IMR-90 (cell line): ENCODE measurements at regions not wholly inside any gene's neighbourhood (a gene's known extent, or its start where the extent isn't known, plus 50 kb on each side); places are given as distances from the start of the nearest gene placed in this dataset.

Source experiments
- ATAC-seq: fragments of 200-7000 bp; cut with Tn5 transposase; 2 replicates; pipeline ENCODE4 v1.9.1; 2020; ENCODE audit warnings: low read depth, mild to moderate bottlenecking, moderate library complexity
- BruUV-seq: library from RNA; stranded (reverse); fragments of 400-500 nt; replicated peaks from 2 replicates; lab custom pipeline; 2021; lab: Mats Ljungman, UMichigan
- CTCF ChIA-PET: fragments of 300-600 bp; formaldehyde crosslinking; extraction: SDS; loops from one replicate; lab custom pipeline; 2021; ENCODE audit warnings: antibody characterized with exemption; lab: Yijun Ruan, JAX
- POLR2A ChIA-PET: fragments of 300-600 bp; sonication (Branson Sonifier 250); formaldehyde crosslinking; loops from one replicate; lab custom pipeline; 2022; ENCODE audit warnings: antibody characterized with exemption; ENCODE audit not compliant: unreplicated experiment; lab: Charles Lee
- DNase-seq: peaks from one replicate; pipeline ENCODE4 v3.0.0; 2013
- H2AFZ ChIP-seq: replicated peaks from 2 replicates; pipeline ENCODE3; 2013; ENCODE audit warnings: low read length, mild to moderate bottlenecking; ENCODE audit not compliant: poor library complexity
- H2AK5ac ChIP-seq: 2 replicates; pipeline ENCODE4 v1.6.1; 2013; ENCODE audit warnings: low read depth, low read length, inconsistent platforms
- H2AK9ac ChIP-seq: replicated peaks from 2 replicates; pipeline ENCODE3; 2013; ENCODE audit warnings: mild to moderate bottlenecking, low read depth, low read length, moderate library complexity; ENCODE audit not compliant: poor library complexity
- H2BK120ac ChIP-seq: 2 replicates; pipeline ENCODE4 v1.6.1; 2013; ENCODE audit warnings: low read depth, low read length, inconsistent platforms
- H2BK15ac ChIP-seq: 3 replicates; pipeline ENCODE4 v1.6.1; 2013; ENCODE audit warnings: low read depth, low read length, inconsistent platforms
- H2BK20ac ChIP-seq: 2 replicates; pipeline ENCODE4 v1.6.1; 2013; ENCODE audit warnings: low read depth, mild to moderate bottlenecking, inconsistent platforms, low read length, moderate library complexity
- H2BK5ac ChIP-seq: 2 replicates; pipeline ENCODE4 v1.6.1; 2013; ENCODE audit warnings: mild to moderate bottlenecking, low read depth, low read length, inconsistent platforms; ENCODE audit not compliant: poor library complexity, severe bottlenecking
- H3K14ac ChIP-seq: replicated peaks from 2 replicates; pipeline ENCODE4 v1.6.1; 2013; ENCODE audit warnings: low read depth, low read length, inconsistent platforms
- H3K18ac ChIP-seq: 2 replicates; pipeline ENCODE4 v1.6.1; 2013; ENCODE audit warnings: low read depth, low read length, control low read depth
- H3K23ac ChIP-seq: 2 replicates; pipeline ENCODE4 v1.6.1; 2013; ENCODE audit warnings: low read depth, low read length, inconsistent platforms
- H3K27ac ChIP-seq: 2 replicates; pipeline ENCODE4 v1.5.1; 2013; ENCODE audit warnings: mild to moderate bottlenecking, control low read depth, low read length; ENCODE audit not compliant: insufficient read depth
- H3K27me3 ChIP-seq: 2 replicates; pipeline ENCODE4 v1.6.1; 2013; ENCODE audit warnings: low read length; ENCODE audit not compliant: control insufficient read depth, insufficient read depth
- H3K36me3 ChIP-seq: 2 replicates; pipeline ENCODE4 v1.6.1; 2013; ENCODE audit warnings: low read length, mixed read lengths; ENCODE audit not compliant: control insufficient read depth, insufficient read depth
- H3K4ac ChIP-seq: 2 replicates; pipeline ENCODE4 v1.6.1; 2013; ENCODE audit warnings: low read depth, low read length, inconsistent platforms
- H3K4me1 ChIP-seq: 2 replicates; pipeline ENCODE4 v1.6.1; 2013; ENCODE audit warnings: low read length, mixed read lengths; ENCODE audit not compliant: control insufficient read depth, insufficient read depth
- H3K4me2 ChIP-seq: 2 replicates; pipeline ENCODE4 v1.6.1; 2013; ENCODE audit warnings: low read depth, mild to moderate bottlenecking, control low read depth, low read length, moderate library complexity
- H3K4me3 ChIP-seq: 2 replicates; pipeline ENCODE4 v1.5.1; 2013; ENCODE audit warnings: low read depth, mild to moderate bottlenecking, control low read depth, low read length, moderate library complexity; ENCODE audit not compliant: insufficient read depth
- H3K56ac ChIP-seq: 2 replicates; pipeline ENCODE4 v1.6.1; 2013; ENCODE audit warnings: low read length, inconsistent platforms; ENCODE audit not compliant: insufficient read depth; ENCODE audit errors: extremely low read depth
- H3K79me1 ChIP-seq, 2 experiments: 2 replicates each; pipeline ENCODE4 v1.6.1; 2013; ENCODE audit warnings: low read length in 2 of 2, inconsistent platforms in 1 of 2, low read depth in 1 of 2
- H3K9ac ChIP-seq: 2 replicates; pipeline ENCODE4 v1.6.1; 2013; ENCODE audit warnings: low read depth, low read length, control low read depth
- H3K9me1 ChIP-seq: 2 replicates; pipeline ENCODE4 v1.6.1; 2013; ENCODE audit warnings: low read length, inconsistent platforms; ENCODE audit not compliant: insufficient read depth
- H3K9me3 ChIP-seq: 2 replicates; pipeline ENCODE4 v1.6.1; 2013; ENCODE audit warnings: low read length; ENCODE audit not compliant: control insufficient read depth, insufficient read depth
- H4K20me1 ChIP-seq: 2 replicates; pipeline ENCODE4 v1.6.1; 2013; ENCODE audit warnings: low read length, inconsistent platforms; ENCODE audit not compliant: insufficient read depth
- H4K5ac ChIP-seq: 2 replicates; pipeline ENCODE4 v1.6.1; 2013; ENCODE audit warnings: mild to moderate bottlenecking, low read depth, low read length, control low read depth
- H4K8ac ChIP-seq, 2 experiments: 2 replicates each; pipeline ENCODE4 v1.6.1; 2013; ENCODE audit warnings: low read depth in 2 of 2, low read length in 2 of 2, control low read depth in 1 of 2, inconsistent platforms in 1 of 2
- H4K91ac ChIP-seq: 2 replicates; pipeline ENCODE4 v1.6.1; 2013; ENCODE audit warnings: low read depth, low read length, inconsistent platforms; ENCODE audit not compliant: insufficient read depth
- BHLHE40 ChIP-seq: fragments of 150-350 bp; IDR thresholded peaks from 2 replicates; pipeline ENCODE4 v1.6.1; 2016; ENCODE audit warnings: mild to moderate bottlenecking, low read depth, low read length
- CEBPB ChIP-seq: IDR thresholded peaks from 2 replicates; pipeline ENCODE4 v1.6.1; 2012; ENCODE audit warnings: low read depth, low read length, improper control_type of control experiment
- CHD1 ChIP-seq: IDR thresholded peaks from 2 replicates; pipeline ENCODE4 v1.6.1; 2012; ENCODE audit warnings: low read depth, low read length, improper control_type of control experiment
- FOS ChIP-seq: fragments of 150-350 bp; IDR thresholded peaks from 2 replicates; pipeline ENCODE4 v1.6.1; 2016; ENCODE audit warnings: low read depth, low read length
- MXI1 ChIP-seq: IDR thresholded peaks from 2 replicates; pipeline ENCODE4 v1.6.1; 2012; ENCODE audit warnings: low read depth, mild to moderate bottlenecking, low read length, moderate library complexity, borderline replicate concordance
- NFE2L2 ChIP-seq: fragments of 150-350 bp; IDR thresholded peaks from 2 replicates; pipeline ENCODE4 v1.6.1; 2016; ENCODE audit warnings: low read depth, mild to moderate bottlenecking, low read length
- RAD21 ChIP-seq: IDR thresholded peaks from 2 replicates; pipeline ENCODE4 v1.6.1; 2012; ENCODE audit warnings: low read length, improper control_type of control experiment
- RFX5 ChIP-seq: IDR thresholded peaks from 2 replicates; pipeline ENCODE4 v1.8.0; 2012; ENCODE audit warnings: low read depth, mild to moderate bottlenecking, low read length, moderate library complexity
- WGBS, 2 experiments: methylation state at CpG; one replicate each; pipeline versions ENCODE4 v1.1.5 to v1.1.7; 2013; ENCODE audit warnings: missing lambda C conversion rate in 2 of 2; ENCODE audit not compliant: insufficient read length in 1 of 2; ENCODE audit errors: extremely low coverage in 2 of 2; 5-methylcytosine and 5-hydroxymethylcytosine counted together
- dilution Hi-C: fragments of 300-500 bp; cut with HindIII; formaldehyde crosslinking; loops from one replicate; pipeline ENCODE4 v1.14.3; 2018; ENCODE audit warnings: low sequenced_read_pairs; ENCODE audit not compliant: unreplicated experiment
- in situ Hi-C: fragments of 300-500 bp; cut with MboI; formaldehyde crosslinking; loops from 3 replicates; pipeline ENCODE4 v1.14.3; 2019; ENCODE audit warnings: low sequenced_read_pairs, inconsistent platforms, mixed read lengths
- intact Hi-C: fragments of 100-400 bp; cut with micrococcal nuclease; formaldehyde crosslinking; loops from 2 replicates; pipeline ENCODE4 v1.10.0; 2022
- TF ChIP-seq, protein P1 (sequence below): conservative IDR thresholded peaks from 2 replicates; pipeline ENCODE4 v1.5.1; 2012; ENCODE audit warnings: mild to moderate bottlenecking, low read depth, low read length, improper control_type of control experiment
- TF ChIP-seq, protein P2 (sequence below): fragments of 150-350 bp; IDR thresholded peaks from 2 replicates; pipeline ENCODE4 v1.6.1; 2016; ENCODE audit warnings: low read depth, mild to moderate bottlenecking, low read length, moderate library complexity, borderline replicate concordance

DNA sequence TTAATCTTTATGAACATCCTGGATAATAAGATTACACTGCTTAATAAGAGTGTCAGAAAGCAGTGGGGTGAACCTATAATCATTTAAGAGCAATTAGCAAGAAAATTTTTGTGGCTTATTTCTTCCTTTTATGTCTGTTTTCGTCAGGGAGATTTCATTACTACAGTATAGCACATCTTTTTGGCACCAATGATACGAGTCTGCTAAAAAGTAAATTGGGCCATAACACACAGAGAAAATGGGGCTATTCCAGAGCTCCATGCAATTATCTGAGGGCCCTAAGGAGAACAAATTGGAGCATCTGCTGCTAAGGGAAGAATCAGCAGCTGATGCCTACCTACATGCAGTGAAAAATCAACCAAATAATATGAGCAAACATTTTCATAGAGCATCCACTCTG lies 330.3 kb upstream of the NCAM2 start:
- Histone ChIP-seq H3K4me3 (no peak overlapping the region), H3K4me2 (no peak overlapping the region), H3K27me3 (no peaks in the 10 kb centered on the region), H2BK15ac (no peak overlapping the region), H3K14ac (no peak overlapping the region), H4K8ac (no peak overlapping the region), H3K4me1 (no peaks in the 10 kb centered on the region), H3K4ac (no peak overlapping the region), H3K23ac (no peak overlapping the region), H3K9ac (no peak overlapping the region), H3K79me1 (no peaks in the 10 kb centered on the region), H2AFZ (no peak overlapping the region), H2AK5ac (no peak overlapping the region), H2BK120ac (no peak overlapping the region), H4K5ac (no peak overlapping the region), H2AK9ac (no peak overlapping the region), H3K36me3 (no peaks in the 10 kb centered on the region), H3K9me1 (no peaks in the 10 kb centered on the region), H3K9me3 (peaks cover 2% of the 10 kb centered on the region; the same call in 1 of the 2 replicates), H3K18ac (no peak overlapping the region), H2BK20ac (no peak overlapping the region), H3K27ac (no peak overlapping the region), H4K20me1 (no peaks in the 10 kb centered on the region), H2BK5ac (no peak overlapping the region), H4K91ac (no peak overlapping the region), H3K56ac (no peak overlapping the region)
- POLR2A ChIA-PET, result no interaction called here
- TF ChIP-seq BHLHE40, result no peak
- no peak for TF ChIP-seq RAD21
- TF ChIP-seq RFX5, result no peak
- TF ChIP-seq NFE2L2, result no peak
- TF ChIP-seq FOS, result no peak
- TF ChIP-seq CHD1, result no peak
- TF ChIP-seq MXI1, result no peak
- TF ChIP-seq CEBPB, result no peak
- TF ChIP-seq, protein P1, sequence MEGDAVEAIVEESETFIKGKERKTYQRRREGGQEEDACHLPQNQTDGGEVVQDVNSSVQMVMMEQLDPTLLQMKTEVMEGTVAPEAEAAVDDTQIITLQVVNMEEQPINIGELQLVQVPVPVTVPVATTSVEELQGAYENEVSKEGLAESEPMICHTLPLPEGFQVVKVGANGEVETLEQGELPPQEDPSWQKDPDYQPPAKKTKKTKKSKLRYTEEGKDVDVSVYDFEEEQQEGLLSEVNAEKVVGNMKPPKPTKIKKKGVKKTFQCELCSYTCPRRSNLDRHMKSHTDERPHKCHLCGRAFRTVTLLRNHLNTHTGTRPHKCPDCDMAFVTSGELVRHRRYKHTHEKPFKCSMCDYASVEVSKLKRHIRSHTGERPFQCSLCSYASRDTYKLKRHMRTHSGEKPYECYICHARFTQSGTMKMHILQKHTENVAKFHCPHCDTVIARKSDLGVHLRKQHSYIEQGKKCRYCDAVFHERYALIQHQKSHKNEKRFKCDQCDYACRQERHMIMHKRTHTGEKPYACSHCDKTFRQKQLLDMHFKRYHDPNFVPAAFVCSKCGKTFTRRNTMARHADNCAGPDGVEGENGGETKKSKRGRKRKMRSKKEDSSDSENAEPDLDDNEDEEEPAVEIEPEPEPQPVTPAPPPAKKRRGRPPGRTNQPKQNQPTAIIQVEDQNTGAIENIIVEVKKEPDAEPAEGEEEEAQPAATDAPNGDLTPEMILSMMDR, result no peak
- TF ChIP-seq, protein P2, sequence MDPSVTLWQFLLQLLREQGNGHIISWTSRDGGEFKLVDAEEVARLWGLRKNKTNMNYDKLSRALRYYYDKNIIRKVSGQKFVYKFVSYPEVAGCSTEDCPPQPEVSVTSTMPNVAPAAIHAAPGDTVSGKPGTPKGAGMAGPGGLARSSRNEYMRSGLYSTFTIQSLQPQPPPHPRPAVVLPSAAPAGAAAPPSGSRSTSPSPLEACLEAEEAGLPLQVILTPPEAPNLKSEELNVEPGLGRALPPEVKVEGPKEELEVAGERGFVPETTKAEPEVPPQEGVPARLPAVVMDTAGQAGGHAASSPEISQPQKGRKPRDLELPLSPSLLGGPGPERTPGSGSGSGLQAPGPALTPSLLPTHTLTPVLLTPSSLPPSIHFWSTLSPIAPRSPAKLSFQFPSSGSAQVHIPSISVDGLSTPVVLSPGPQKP, result no peak
- DNase-seq, result no peak
- CTCF ChIA-PET, result no interaction called here
- dilution Hi-C loops (no loop called here), in situ Hi-C loops (no loop called here), intact Hi-C loops (no loop called here)
- no CpG with 5 or more reads among the region's 2 CpGs for WGBS, 2 experiments
- ATAC-seq, result no peak
- no TSS peak for BruUV-seq
